ENCODE measurements at regions not wholly inside any gene's neighbourhood (a gene's known extent, or its start where the extent isn't known, plus 50 kb on each side); places are given as distances from the start of the nearest gene placed in this dataset.
"Not testable (repeated sequence)": the region's sequence is repeated elsewhere in the genome, so short reads cannot be mapped to it uniquely, and the experiment has no call there.

- DNase-seq (ENCODE audit: low spot score) (no peak), ATAC-seq (ENCODE audit: low read depth) (no peak)
- no peak overlapping the region for H3K27ac ChIP-seq (ENCODE audit: poor library complexity, severe bottlenecking)
- H3K4me3 ChIP-seq (ENCODE audit: severe bottlenecking), result no peak overlapping the region
- H3K9me3 ChIP-seq (ENCODE audit: severe bottlenecking), result no peaks in the 10 kb centered on the region
- peaks cover 4% of the 10 kb centered on the region for H3K27me3 ChIP-seq (ENCODE audit: insufficient read depth, poor library complexity, severe bottlenecking)
- H3K36me3 ChIP-seq (ENCODE audit: low read depth), result no peaks in the 10 kb centered on the region
- TF ChIP-seq CTCF (IDR thresholded peaks at IDR 0.05; ENCODE audit: poor library complexity, severe bottlenecking), result no peak
- no peaks in the 10 kb centered on the region for H3K4me1 ChIP-seq (ENCODE audit: insufficient read depth, poor library complexity, severe bottlenecking)
Observed at GRCh38 chr10:45106236-45106856, 105.6 kb downstream of the ZNF22 start.

- no peak overlapping the region for H3K4me3 ChIP-seq (ENCODE audit: severe bottlenecking)
- H3K27ac ChIP-seq (ENCODE audit: poor library complexity, severe bottlenecking), result no peak overlapping the region
- no peaks in the 10 kb centered on the region for H3K9me3 ChIP-seq (ENCODE audit: severe bottlenecking)
- no peaks in the 10 kb centered on the region for H3K36me3 ChIP-seq (ENCODE audit: low read depth)
- DNase-seq (ENCODE audit: low spot score) (no peak), ATAC-seq (ENCODE audit: low read depth) (no peak)
- H3K27me3 ChIP-seq (ENCODE audit: insufficient read depth, poor library complexity, severe bottlenecking), result peaks cover 4% of the 10 kb centered on the region
- no peak for TF ChIP-seq CTCF (IDR thresholded peaks at IDR 0.05; ENCODE audit: poor library complexity, severe bottlenecking)
- H3K4me1 ChIP-seq (ENCODE audit: insufficient read depth, poor library complexity, severe bottlenecking), result no peaks in the 10 kb centered on the region
Observed at GRCh38 chr10:45111509-45111908, 110.8 kb downstream of the ZNF22 start.

- H3K4me1 ChIP-seq (ENCODE audit: insufficient read depth, poor library complexity, severe bottlenecking); H3K9me3 ChIP-seq (ENCODE audit: severe bottlenecking); DNase-seq (ENCODE audit: low spot score); ATAC-seq (ENCODE audit: low read depth); H3K27me3 ChIP-seq (ENCODE audit: insufficient read depth, poor library complexity, severe bottlenecking); H3K36me3 ChIP-seq (ENCODE audit: low read depth); H3K27ac ChIP-seq (ENCODE audit: poor library complexity, severe bottlenecking); H3K4me3 ChIP-seq (ENCODE audit: severe bottlenecking): not testable (repeated sequence)
Observed at GRCh38 chr10:45117940-45118339, 117.2 kb downstream of the ZNF22 start.

GRCh38 chr10:45118929-45119328 is 118.2 kb downstream of the ZNF22 start:
- no peak overlapping the region for H3K4me3 ChIP-seq (ENCODE audit: severe bottlenecking)
- no peaks in the 10 kb centered on the region for H3K27me3 ChIP-seq (ENCODE audit: insufficient read depth, poor library complexity, severe bottlenecking)
- H3K4me1 ChIP-seq (ENCODE audit: insufficient read depth, poor library complexity, severe bottlenecking), result no peaks in the 10 kb centered on the region
- no peak for TF ChIP-seq CTCF (IDR thresholded peaks at IDR 0.05; ENCODE audit: poor library complexity, severe bottlenecking)
- no peaks in the 10 kb centered on the region for H3K9me3 ChIP-seq (ENCODE audit: severe bottlenecking)
- no peak for ATAC-seq (ENCODE audit: low read depth)
- no peak for DNase-seq (ENCODE audit: low spot score)
- H3K36me3 ChIP-seq (ENCODE audit: low read depth), result no peaks in the 10 kb centered on the region
- no peak overlapping the region for H3K27ac ChIP-seq (ENCODE audit: poor library complexity, severe bottlenecking)

- not testable (repeated sequence) for H3K27me3 ChIP-seq (ENCODE audit: insufficient read depth, poor library complexity, severe bottlenecking); DNase-seq (ENCODE audit: low spot score); H3K27ac ChIP-seq (ENCODE audit: poor library complexity, severe bottlenecking); ATAC-seq (ENCODE audit: low read depth); H3K9me3 ChIP-seq (ENCODE audit: severe bottlenecking); H3K4me3 ChIP-seq (ENCODE audit: severe bottlenecking); H3K36me3 ChIP-seq (ENCODE audit: low read depth); H3K4me1 ChIP-seq (ENCODE audit: insufficient read depth, poor library complexity, severe bottlenecking)
Observed at GRCh38 chr10:45122180-45122860, 121.6 kb downstream of the ZNF22 start.
